OCI-LY7 (cell line): ENCODE measurements at regions not wholly inside any gene's neighbourhood (a gene's known extent, or its start where the extent isn't known, plus 50 kb on each side); places are given as distances from the start of the nearest gene placed in this dataset.

Source experiments
- BruUV-seq: library from RNA; stranded (reverse); fragments of 400-500 nt; replicated peaks from 2 replicates; lab custom pipeline; 2021; lab: Mats Ljungman, UMichigan
- CTCF ChIA-PET: fragments of 300-600 bp; sonication (Branson Sonifier 250); formaldehyde crosslinking; loops from one replicate; lab custom pipeline; 2022; ENCODE audit warnings: antibody characterized with exemption; ENCODE audit not compliant: unreplicated experiment; lab: Charles Lee
- POLR2A ChIA-PET: fragments of 300-600 bp; sonication (Branson Sonifier 250); formaldehyde crosslinking; loops from one replicate; lab custom pipeline; 2022; ENCODE audit warnings: antibody characterized with exemption; lab: Charles Lee
- DNase-seq: peaks from one replicate; pipeline ENCODE4 v3.0.0-alpha.2; 2015; ENCODE audit warnings: low spot score
- H2AFZ ChIP-seq: fragments of 200-600 bp; sonication (generic), shearing (Covaris generic); 2 replicates; pipeline ENCODE4 v1.6.1; 2014; ENCODE audit warnings: mild to moderate bottlenecking, antibody characterized with exemption, low read length, moderate library complexity
- H3K27ac ChIP-seq: fragments of 200-600 bp; sonication (generic); 2 replicates; pipeline ENCODE4 v1.5.1; 2014; ENCODE audit warnings: mixed run types, low read depth, mild to moderate bottlenecking, moderate library complexity, low read length, inconsistent platforms; ENCODE audit not compliant: poor library complexity, severe bottlenecking
- H3K36me3 ChIP-seq: fragments of 200-600 bp; sonication (generic); 2 replicates; pipeline ENCODE4 v1.6.1; 2014; ENCODE audit warnings: mild to moderate bottlenecking, antibody characterized with exemption, low read length, moderate library complexity, mixed read lengths; ENCODE audit not compliant: insufficient read depth
- H3K4me1 ChIP-seq: fragments of 200-600 bp; sonication (generic); 2 replicates; pipeline ENCODE4 v1.5.1; 2014; ENCODE audit warnings: mild to moderate bottlenecking, low read length; ENCODE audit not compliant: insufficient read depth, poor library complexity, severe bottlenecking
- H3K4me2 ChIP-seq: fragments of 200-600 bp; sonication (generic); 2 replicates; pipeline ENCODE4 v1.6.1; 2014; ENCODE audit warnings: mild to moderate bottlenecking, low read length
- H3K4me3 ChIP-seq: fragments of 200-600 bp; sonication (generic); 2 replicates; pipeline ENCODE4 v1.5.1; 2014; ENCODE audit warnings: mild to moderate bottlenecking, low read depth, low read length; ENCODE audit not compliant: poor library complexity, severe bottlenecking
- H3K79me2 ChIP-seq: fragments of 200-600 bp; sonication (generic); 2 replicates; pipeline ENCODE4 v1.6.1; 2016; ENCODE audit warnings: low read depth, mild to moderate bottlenecking, low read length, moderate library complexity, mixed read lengths; ENCODE audit not compliant: insufficient read depth
- H3K9me2 ChIP-seq: fragments of 200-600 bp; sonication (generic); 2 replicates; pipeline ENCODE4 v1.6.1; 2016; ENCODE audit warnings: mild to moderate bottlenecking, low read length, mixed read lengths; ENCODE audit not compliant: insufficient read depth
- H3K9me3 ChIP-seq: fragments of 200-600 bp; sonication (generic); 2 replicates; pipeline ENCODE4 v1.6.1; 2014; ENCODE audit warnings: mild to moderate bottlenecking, mixed run types, low read length, mixed read lengths
- H4K20me1 ChIP-seq: fragments of 200-600 bp; sonication (generic); 2 replicates; pipeline ENCODE4 v1.6.1; 2014; ENCODE audit warnings: mild to moderate bottlenecking, antibody characterized with exemption, low read length, moderate library complexity, mixed read lengths; ENCODE audit not compliant: insufficient read depth
- CTCF ChIP-seq: fragments of 200-600 bp; sonication (generic); conservative IDR thresholded peaks from 2 replicates; pipeline ENCODE4 v1.5.1; 2014; ENCODE audit warnings: mild to moderate bottlenecking, antibody characterized with exemption, low read length, moderate library complexity, mixed read lengths
- EZH2phosphoT487 ChIP-seq: fragments of 200-600 bp; sonication (generic); IDR thresholded peaks from 2 replicates; pipeline ENCODE4 v1.6.1; 2018; ENCODE audit warnings: low read depth, borderline replicate concordance, mild to moderate bottlenecking, mixed run types, antibody characterized with exemption, low read length, moderate library complexity, mixed read lengths
- intact Hi-C: fragments of 100-400 bp; cut with micrococcal nuclease; formaldehyde crosslinking; loops from one replicate; pipeline ENCODE4 v1.10.0; 2022; ENCODE audit not compliant: unreplicated experiment

- H3K9me3 ChIP-seq = no peaks in the 10 kb centered on the region
- no peak for DNase-seq
- no peaks in the 10 kb centered on the region for H3K9me2 ChIP-seq
- no peak overlapping the region for H3K4me2 ChIP-seq
- no peak overlapping the region for H2AFZ ChIP-seq
- no peak for TF ChIP-seq CTCF
- no peak for TF ChIP-seq EZH2phosphoT487
- H3K36me3 ChIP-seq = no peaks in the 10 kb centered on the region
- no peak overlapping the region for H3K4me3 ChIP-seq
- H3K27ac ChIP-seq = no peak overlapping the region
- no peaks in the 10 kb centered on the region for H3K79me2 ChIP-seq
- ChIA-PET CTCF (no interaction called here), POLR2A (interaction anchor here (0.6 to 1.2 kb wide), 2 partner anchors 27 to 649 kb away, joined by 3 to 4 read pairs; no protein-coding TSS in a partner anchor)
- intact Hi-C loops = no loop called here
- no TSS peak for BruUV-seq
- no peaks in the 10 kb centered on the region for H3K4me1 ChIP-seq
- H4K20me1 ChIP-seq = no peaks in the 10 kb centered on the region
These were observed 85.8 kb upstream of the GLS start for GRCh38 chr2:190794790-190795189.

GRCh38 chr2:190795686-190796085 lies 84.9 kb upstream of the GLS start:
- Histone ChIP-seq H3K36me3 (no peaks in the 10 kb centered on the region), H3K4me1 (no peaks in the 10 kb centered on the region), H3K9me2 (no peaks in the 10 kb centered on the region), H2AFZ (no peak overlapping the region), H3K27ac (no peak overlapping the region), H3K4me3 (no peak overlapping the region), H3K9me3 (no peaks in the 10 kb centered on the region), H4K20me1 (no peaks in the 10 kb centered on the region), H3K79me2 (no peaks in the 10 kb centered on the region), H3K4me2 (no peak overlapping the region)
- TF ChIP-seq EZH2phosphoT487 (no peak), CTCF (no peak)
- ChIA-PET POLR2A (interaction anchor here (0.6 to 0.7 kb wide), 6 partner anchors 19 to 1684 kb away, joined by 3 to 7 read pairs (median 4); no protein-coding TSS in a partner anchor), CTCF (no interaction called here)
- no TSS peak for BruUV-seq
- no peak for DNase-seq
- intact Hi-C loops = no loop called here

- H2AFZ ChIP-seq = no peak overlapping the region
- H3K36me3 ChIP-seq = no peaks in the 10 kb centered on the region
- BruUV-seq = no TSS peak
- H3K4me1 ChIP-seq = no peaks in the 10 kb centered on the region
- no peaks in the 10 kb centered on the region for H3K9me3 ChIP-seq
- TF ChIP-seq CTCF = no peak
- no peak for TF ChIP-seq EZH2phosphoT487
- no peaks in the 10 kb centered on the region for H4K20me1 ChIP-seq
- H3K4me3 ChIP-seq = no peak overlapping the region
- H3K27ac ChIP-seq = no peak overlapping the region
- no peaks in the 10 kb centered on the region for H3K79me2 ChIP-seq
- intact Hi-C loops = loop anchor here (5.0 kb wide), 1 partner anchor 418 kb away; no protein-coding TSS in a partner anchor
- CTCF ChIA-PET = no interaction called here
- no peak for DNase-seq
- POLR2A ChIA-PET = no interaction called here
- no peak overlapping the region for H3K4me2 ChIP-seq
- no peaks in the 10 kb centered on the region for H3K9me2 ChIP-seq
These were observed 80.6 kb upstream of the GLS start for GRCh38 chr2:190799999-190800398.
